NT2/D1 (cell line): ENCODE measurements at regions not wholly inside any gene's neighbourhood (a gene's known extent, or its start where the extent isn't known, plus 50 kb on each side); places are given as distances from the start of the nearest gene placed in this dataset.

Experiments
- YY1 ChIP-seq: IDR thresholded peaks from 2 replicates; pipeline ENCODE4 v1.6.1; 2011; ENCODE audit not compliant: insufficient read length, insufficient read depth
- ZNF274 ChIP-seq: IDR thresholded peaks from 2 replicates; pipeline ENCODE4 v1.6.1; 2011; ENCODE audit warnings: mild to moderate bottlenecking, low read depth, low read length

DNA sequence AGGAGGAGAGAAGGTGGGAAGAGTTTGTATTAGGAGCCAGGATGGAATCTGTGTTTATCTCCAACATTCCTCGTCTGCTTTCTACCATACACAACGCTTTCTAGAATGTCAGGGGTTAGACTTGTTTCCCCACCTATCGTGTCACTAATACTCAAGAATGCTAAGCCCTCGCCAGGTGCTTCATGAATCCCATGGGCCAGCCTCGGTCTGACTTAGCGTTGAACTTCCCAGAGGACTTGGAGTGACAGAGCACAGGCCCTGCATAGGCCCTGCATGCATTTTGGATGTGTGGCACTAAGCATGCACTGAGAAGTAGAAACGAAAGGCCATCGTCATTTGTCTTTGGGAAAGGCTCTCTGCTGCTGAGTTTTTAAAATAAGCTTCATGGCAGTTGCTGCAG is 328.7 kb downstream of the NSG2 start:
- TF ChIP-seq ZNF274: no peak
- no peak for TF ChIP-seq YY1
